Stimulated activated memory B cell treated with anti-CD40 and anti-IgM and Interleukin-4, amounts not matched to agents 10 μg/mL and 1 μg/mL and 100 μg/mL, for 72 hours (primary cell): ENCODE measurements at regions not wholly inside any gene's neighbourhood (a gene's known extent, or its start where the extent isn't known, plus 50 kb on each side); places are given as distances from the start of the nearest gene placed in this dataset.
"Not testable (repeated sequence)": the region's sequence is repeated elsewhere in the genome, so short reads cannot be mapped to it uniquely, and the experiment has no call there.

ENCODE experiments used
- ATAC-seq: fragments of 150-1000 bp; cut with Tn5 transposase; 2 replicates; pipeline ENCODE4 v1.10.0; 2021
- H3K27ac Mint-ChIP-seq: one replicate; pipeline ENCODE4 v1.8.0; 2022; ENCODE audit warnings: mild to moderate bottlenecking, mixed read lengths
- H3K27me3 Mint-ChIP-seq: one replicate; pipeline ENCODE4 v1.8.0; 2022; ENCODE audit warnings: mixed read lengths
- H3K36me3 Mint-ChIP-seq: one replicate; pipeline ENCODE4 v1.8.0; 2022; ENCODE audit warnings: mixed read lengths
- H3K4me1 Mint-ChIP-seq: one replicate; pipeline ENCODE4 v1.8.0; 2022; ENCODE audit warnings: mixed read lengths
- H3K4me3 Mint-ChIP-seq: one replicate; pipeline ENCODE4 v1.8.0; 2022; ENCODE audit warnings: mild to moderate bottlenecking, moderate library complexity, mixed read lengths
- H3K9me3 Mint-ChIP-seq: one replicate; pipeline ENCODE4 v1.8.0; 2022; ENCODE audit warnings: mixed read lengths

GRCh38 chr5:155786108-155786507 is 540.9 kb upstream of the SGCD start:
- ATAC-seq = no peak
- H3K4me1 Mint-ChIP-seq = no peaks in the 10 kb centered on the region
- no peaks in the 10 kb centered on the region for H3K27me3 Mint-ChIP-seq
- H3K27ac Mint-ChIP-seq = no peak overlapping the region
- H3K9me3 Mint-ChIP-seq = no peaks in the 10 kb centered on the region
- H3K36me3 Mint-ChIP-seq = no peaks in the 10 kb centered on the region
- H3K4me3 Mint-ChIP-seq = no peak overlapping the region

- Mint-ChIP-seq H3K36me3 (no peaks in the 10 kb centered on the region), H3K4me1 (no peaks in the 10 kb centered on the region), H3K9me3 (peaks cover 11% of the 10 kb centered on the region), H3K27me3 (no peaks in the 10 kb centered on the region), H3K27ac (no peak overlapping the region), H3K4me3 (no peak overlapping the region)
- ATAC-seq = no peak
These were observed 534.1 kb upstream of the SGCD start for GRCh38 chr5:155792873-155793272.

- H3K4me3 Mint-ChIP-seq = no peak overlapping the region
- H3K9me3 Mint-ChIP-seq = peaks cover 13% of the 10 kb centered on the region
- no peak for ATAC-seq
- no peak overlapping the region for H3K27ac Mint-ChIP-seq
- no peaks in the 10 kb centered on the region for H3K27me3 Mint-ChIP-seq
- H3K4me1 Mint-ChIP-seq = no peaks in the 10 kb centered on the region
- H3K36me3 Mint-ChIP-seq = no peaks in the 10 kb centered on the region
These were observed 532.2 kb upstream of the SGCD start for GRCh38 chr5:155794795-155795194.

GRCh38 chr5:155799308-155799707 is 527.7 kb upstream of the SGCD start:
- no peak for ATAC-seq
- peaks cover 8% of the 10 kb centered on the region for H3K9me3 Mint-ChIP-seq
- H3K4me3 Mint-ChIP-seq = no peak overlapping the region
- H3K4me1 Mint-ChIP-seq = no peaks in the 10 kb centered on the region
- H3K36me3 Mint-ChIP-seq = no peaks in the 10 kb centered on the region
- no peaks in the 10 kb centered on the region for H3K27me3 Mint-ChIP-seq
- no peak overlapping the region for H3K27ac Mint-ChIP-seq

GRCh38 chr5:155807884-155808576 is 518.9 kb upstream of the SGCD start:
- no peaks in the 10 kb centered on the region for H3K36me3 Mint-ChIP-seq
- H3K4me3 Mint-ChIP-seq = no peak overlapping the region
- H3K4me1 Mint-ChIP-seq = no peaks in the 10 kb centered on the region
- H3K27ac Mint-ChIP-seq = no peak overlapping the region
- no peaks in the 10 kb centered on the region for H3K27me3 Mint-ChIP-seq
- ATAC-seq = no peak
- no peaks in the 10 kb centered on the region for H3K9me3 Mint-ChIP-seq

GRCh38 chr5:155815248-155815647 is 511.7 kb upstream of the SGCD start:
- H3K4me1 Mint-ChIP-seq = no peaks in the 10 kb centered on the region
- no peak overlapping the region for H3K27ac Mint-ChIP-seq
- no peaks in the 10 kb centered on the region for H3K9me3 Mint-ChIP-seq
- ATAC-seq = no peak
- peaks cover 12% of the 10 kb centered on the region for H3K27me3 Mint-ChIP-seq
- H3K36me3 Mint-ChIP-seq = no peaks in the 10 kb centered on the region
- H3K4me3 Mint-ChIP-seq = no peak overlapping the region

GRCh38 chr5:155822177-155822576 is 504.8 kb upstream of the SGCD start:
- Mint-ChIP-seq H3K4me1 (no peaks in the 10 kb centered on the region), H3K9me3 (peaks cover 4% of the 10 kb centered on the region), H3K27me3 (peaks cover 12% of the 10 kb centered on the region), H3K36me3 (no peaks in the 10 kb centered on the region), H3K27ac (no peak overlapping the region), H3K4me3 (no peak overlapping the region)
- ATAC-seq = no peak

- Mint-ChIP-seq H3K36me3 (no peaks in the 10 kb centered on the region), H3K27ac (no peak overlapping the region)
These were observed 500.1 kb upstream of the SGCD start for GRCh38 chr5:155826611-155827507.

GRCh38 chr5:155827508-155827815 is 499.5 kb upstream of the SGCD start:
- not testable (repeated sequence) for H3K27ac Mint-ChIP-seq, H3K4me3 Mint-ChIP-seq, H3K36me3 Mint-ChIP-seq, ATAC-seq, H3K27me3 Mint-ChIP-seq, H3K9me3 Mint-ChIP-seq, H3K4me1 Mint-ChIP-seq

More at GRCh38 chr5:155826611-155827507, 500.1 kb upstream of the SGCD start:
- Mint-ChIP-seq H3K9me3 (peaks cover 4% of the 10 kb centered on the region), H3K4me3 (no peak overlapping the region), H3K4me1 (no peaks in the 10 kb centered on the region), H3K27me3 (no peaks in the 10 kb centered on the region)
- no peak for ATAC-seq

GRCh38 chr5:155827949-155828348 is 499.0 kb upstream of the SGCD start:
- Mint-ChIP-seq H3K9me3 (peaks cover 4% of the 10 kb centered on the region), H3K4me1 (no peaks in the 10 kb centered on the region), H3K36me3 (no peaks in the 10 kb centered on the region), H3K27me3 (no peaks in the 10 kb centered on the region), H3K4me3 (no peak overlapping the region), H3K27ac (no peak overlapping the region)
- ATAC-seq = no peak

GRCh38 chr5:155831491-155831890 is 495.5 kb upstream of the SGCD start:
- H3K9me3 Mint-ChIP-seq = peaks cover 2% of the 10 kb centered on the region
- no peaks in the 10 kb centered on the region for H3K4me1 Mint-ChIP-seq
- no peaks in the 10 kb centered on the region for H3K36me3 Mint-ChIP-seq
- no peak for ATAC-seq
- H3K4me3 Mint-ChIP-seq = no peak overlapping the region
- H3K27ac Mint-ChIP-seq = no peak overlapping the region
- no peaks in the 10 kb centered on the region for H3K27me3 Mint-ChIP-seq

GRCh38 chr5:155833287-155833686 is 493.7 kb upstream of the SGCD start:
- Mint-ChIP-seq H3K9me3 (no peaks in the 10 kb centered on the region), H3K4me1 (no peaks in the 10 kb centered on the region), H3K27ac (no peak overlapping the region), H3K27me3 (no peaks in the 10 kb centered on the region), H3K4me3 (no peak overlapping the region), H3K36me3 (no peaks in the 10 kb centered on the region)
- ATAC-seq = no peak

GRCh38 chr5:155834271-155834975 is 492.5 kb upstream of the SGCD start:
- no peak overlapping the region for H3K4me3 Mint-ChIP-seq
- no peak for ATAC-seq
- no peak overlapping the region for H3K27ac Mint-ChIP-seq

GRCh38 chr5:155836089-155836803 is 490.7 kb upstream of the SGCD start:
- no peaks in the 10 kb centered on the region for H3K4me1 Mint-ChIP-seq
- H3K9me3 Mint-ChIP-seq = no peaks in the 10 kb centered on the region
- no peaks in the 10 kb centered on the region for H3K36me3 Mint-ChIP-seq
- no peaks in the 10 kb centered on the region for H3K27me3 Mint-ChIP-seq
- ATAC-seq = no peak
- no peak overlapping the region for H3K4me3 Mint-ChIP-seq
- H3K27ac Mint-ChIP-seq = no peak overlapping the region

More at GRCh38 chr5:155834271-155834975, 492.5 kb upstream of the SGCD start:
- Mint-ChIP-seq H3K4me1 (no peaks in the 10 kb centered on the region), H3K9me3 (no peaks in the 10 kb centered on the region), H3K27me3 (no peaks in the 10 kb centered on the region), H3K36me3 (no peaks in the 10 kb centered on the region)

- H3K4me3 Mint-ChIP-seq = no peak overlapping the region
These were observed 488.6 kb upstream of the SGCD start for GRCh38 chr5:155838394-155838793.

More at GRCh38 chr5:155838394-155838793, 488.6 kb upstream of the SGCD start:
- H3K9me3 Mint-ChIP-seq = no peaks in the 10 kb centered on the region
- no peaks in the 10 kb centered on the region for H3K4me1 Mint-ChIP-seq
- no peaks in the 10 kb centered on the region for H3K27me3 Mint-ChIP-seq
- no peak overlapping the region for H3K27ac Mint-ChIP-seq
- ATAC-seq = no peak
- H3K36me3 Mint-ChIP-seq = no peaks in the 10 kb centered on the region
